K562 (cell line): ENCODE measurements at regions not wholly inside any gene's neighbourhood (a gene's known extent, or its start where the extent isn't known, plus 50 kb on each side); places are given as distances from the start of the nearest gene placed in this dataset.

Experiments used
- ATAC-seq: fragments of 200-7000 bp; cut with Tn5 transposase; 3 replicates; pipeline ENCODE4 v1.9.1; 2020; ENCODE audit warnings: moderate library complexity
- BruUV-seq: library from RNA; stranded (reverse); fragments of 400-500 nt; replicated peaks from 2 replicates; lab custom pipeline; 2021; lab: Mats Ljungman, UMichigan
- CTCF ChIA-PET: fragments of 300-600 bp; formaldehyde crosslinking; extraction: SDS; loops from one replicate; lab custom pipeline; 2021; ENCODE audit warnings: low intra/inter-chr PET ratio; lab: Yijun Ruan, JAX
- POLR2A ChIA-PET: fragments of 300-600, 350-650 bp; sonication (Branson Sonifier 250); formaldehyde crosslinking; extraction: SDS; loops from one replicate; lab custom pipeline; 2021; ENCODE audit warnings: antibody characterized with exemption, inconsistent platforms; lab: Yijun Ruan, JAX
- DNase-seq, 4 experiments: peaks; one replicate each; pipeline versions ENCODE4 v3.0.0 to v3.0.0-alpha.2; 2011 to 2018; ENCODE audit warnings: low spot score in 3 of 4, mixed read lengths in 3 of 4; ENCODE audit errors: extremely low read depth in 1 of 4
- FAIRE-seq: peaks from 2 replicates; lab custom pipeline; 2011; peaks lifted over from hg19 to GRCh38; lab: Jason Lieb, UNC
- H2AFZ ChIP-seq: 2 replicates; pipeline ENCODE4 v1.6.0; 2011; ENCODE audit warnings: low read depth, low read length, control low read depth, inconsistent platforms
- H3K27ac ChIP-seq: fragments of 200-600 bp; 3 replicates; pipeline ENCODE4 v1.8.0; 2011; ENCODE audit warnings: low read depth, mild to moderate bottlenecking, control low read depth, inconsistent platforms, low read length, moderate library complexity, mixed read lengths; ENCODE audit errors: extremely low read depth
- H3K27me3 ChIP-seq, 2 experiments: fragments of 300-600 bp in 1 of 2; 2 replicates in 1 of 2; 3 replicates in 1 of 2; pipeline versions ENCODE4 v1.6.0 to v1.8.0; 2011; ENCODE audit warnings: inconsistent platforms in 2 of 2, low read length in 2 of 2, mild to moderate bottlenecking in 1 of 2, mixed read lengths in 1 of 2, moderate library complexity in 1 of 2; ENCODE audit not compliant: control insufficient read depth in 2 of 2, insufficient read depth in 2 of 2
- H3K36me3 ChIP-seq: fragments of 300-600 bp; 3 replicates; pipeline ENCODE4 v1.8.0; 2011; ENCODE audit warnings: mild to moderate bottlenecking, low read length, inconsistent platforms; ENCODE audit not compliant: control insufficient read depth, insufficient read depth
- H3K4me1 ChIP-seq, 2 experiments: fragments of 200-600 bp in 1 of 2; replicated peaks in 1 of 2; 2 replicates in 1 of 2; 3 replicates in 1 of 2; pipeline versions ENCODE4 v1.5.1 to v1.8.0; 2011; ENCODE audit warnings: inconsistent platforms in 2 of 2, low read length in 2 of 2, mild to moderate bottlenecking in 1 of 2, mixed read lengths in 1 of 2, moderate library complexity in 1 of 2; ENCODE audit not compliant: control insufficient read depth in 2 of 2, insufficient read depth in 2 of 2
- H3K4me2 ChIP-seq: 2 replicates; pipeline ENCODE4 v1.6.1; 2011; ENCODE audit warnings: low read length, control low read depth, inconsistent platforms, mixed read lengths; ENCODE audit not compliant: insufficient read depth
- H3K4me3 ChIP-seq: fragments of 200-600 bp; sonication (generic), shearing (Covaris generic); 2 replicates; pipeline ENCODE4 v1.5.1; 2016; ENCODE audit warnings: control low read depth, inconsistent platforms
- H3K79me2 ChIP-seq: fragments of 200-600 bp; 3 replicates; pipeline ENCODE4 v1.8.0; 2011; ENCODE audit warnings: low read length, inconsistent platforms; ENCODE audit not compliant: control insufficient read depth, insufficient read depth
- H3K9ac ChIP-seq, 2 experiments: 2 replicates each; pipeline versions ENCODE4 v1.6.0 to v1.6.1; 2011; ENCODE audit warnings: low read depth in 2 of 2, low read length in 2 of 2, control low read depth in 1 of 2, inconsistent platforms in 1 of 2, mild to moderate bottlenecking in 1 of 2, mixed read lengths in 1 of 2; ENCODE audit not compliant: insufficient read depth in 1 of 2
- H3K9me1 ChIP-seq: one replicate; pipeline ENCODE4 v1.6.0; 2011; ENCODE audit warnings: inconsistent platforms, mild to moderate bottlenecking, low read length, moderate library complexity; ENCODE audit not compliant: control insufficient read depth, insufficient read depth
- H3K9me3 ChIP-seq: replicated peaks from 2 replicates; pipeline ENCODE4 v1.5.1; 2011; ENCODE audit warnings: low read depth, low read length, inconsistent platforms; ENCODE audit not compliant: control insufficient read depth, insufficient read depth
- H4K20me1 ChIP-seq: replicated peaks from 2 replicates; pipeline ENCODE4 v1.6.1; 2011; ENCODE audit warnings: low read length, inconsistent platforms, mixed read lengths; ENCODE audit not compliant: control insufficient read depth, insufficient read depth
- BRCA1 ChIP-seq, 2 experiments: fragments of 450-650 bp in 1 of 2; sonication (generic) in 1 of 2; formaldehyde crosslinking in 1 of 2; IDR thresholded peaks; 2 replicates each; pipeline versions ENCODE4 v1.5.0 to v1.6.1; 2017 to 2020; ENCODE audit warnings: mild to moderate bottlenecking in 1 of 2, missing genetic modification reagents in 1 of 2
- CBFA2T3 ChIP-seq: fragments of 450-650 bp; IDR thresholded peaks from 2 replicates; pipeline ENCODE4 v1.6.1; 2017
- CHD1 ChIP-seq: fragments of 200-600 bp; sonication (generic); IDR thresholded peaks from one replicate; pipeline ENCODE4 v1.6.1; 2012; ENCODE audit warnings: mild to moderate bottlenecking, moderate library complexity, low read length, inconsistent platforms
- PRMT5 ChIP-seq: sonication (generic); formaldehyde crosslinking; IDR thresholded peaks from 2 replicates; pipeline ENCODE4 v1.5.0; 2020; ENCODE audit warnings: missing genetic modification reagents
- RBM14 ChIP-seq: fragments of 200-400 bp; formaldehyde crosslinking; IDR thresholded peaks from 2 replicates; pipeline ENCODE4 v1.6.1; 2018; ENCODE audit warnings: low read depth, mild to moderate bottlenecking, low read length, moderate library complexity, borderline replicate concordance; ENCODE audit not compliant: insufficient read depth
- SIN3A ChIP-seq, 2 experiments: fragments of 150-350 bp in 1 of 2; IDR thresholded peaks; 2 replicates each; pipeline ENCODE4 v1.6.1; 2011 to 2016; ENCODE audit warnings: borderline replicate concordance in 2 of 2, low read depth in 2 of 2, low read length in 2 of 2, mild to moderate bottlenecking in 2 of 2, moderate library complexity in 2 of 2; ENCODE audit not compliant: control insufficient read depth in 1 of 2
- WGBS: fragments of 100-300 bp; shearing (Covaris generic); methylation state at CpG from one replicate; pipeline ENCODE4 v1.1.6; 2016; ENCODE audit warnings: low coverage, mixed read lengths; ENCODE audit not compliant: insufficient coverage; ENCODE audit errors: missing lambda C conversion rate; 5-methylcytosine and 5-hydroxymethylcytosine counted together
- in situ Hi-C: fragments of 300-500 bp; cut with MboI; formaldehyde crosslinking; loops from 4 replicates; pipeline ENCODE4 v1.15.0; 2018; ENCODE audit warnings: inconsistent platforms, mixed read lengths
- intact Hi-C: fragments of 100-400 bp; cut with micrococcal nuclease; formaldehyde crosslinking; loops from 2 replicates; pipeline ENCODE4 v1.14.2; 2022
- TF ChIP-seq, protein P1 (sequence below): fragments of 450-650 bp; IDR thresholded peaks from 2 replicates; pipeline ENCODE4 v1.6.1; 2018; ENCODE audit warnings: mild to moderate bottlenecking, low read depth; ENCODE audit not compliant: partially characterized antibody
- TF ChIP-seq, protein P2 (sequence below): conservative IDR thresholded peaks from 2 replicates; pipeline ENCODE4 v1.6.1; 2011; ENCODE audit warnings: low read depth, mild to moderate bottlenecking, low read length; ENCODE audit not compliant: control insufficient read depth
- TF ChIP-seq, protein P3 (sequence below): fragments of 450-650 bp; IDR thresholded peaks from 2 replicates; pipeline ENCODE4 v1.6.1; 2016; ENCODE audit warnings: missing biosample characterization, missing genetic modification characterization
- TF ChIP-seq, protein P4 (sequence below): fragments of 250-450 bp; sonication (Bioruptor Pico); IDR thresholded peaks from 2 replicates; pipeline ENCODE4 v1.4.0; 2020; ENCODE audit warnings: mild to moderate bottlenecking, moderate library complexity

DNA sequence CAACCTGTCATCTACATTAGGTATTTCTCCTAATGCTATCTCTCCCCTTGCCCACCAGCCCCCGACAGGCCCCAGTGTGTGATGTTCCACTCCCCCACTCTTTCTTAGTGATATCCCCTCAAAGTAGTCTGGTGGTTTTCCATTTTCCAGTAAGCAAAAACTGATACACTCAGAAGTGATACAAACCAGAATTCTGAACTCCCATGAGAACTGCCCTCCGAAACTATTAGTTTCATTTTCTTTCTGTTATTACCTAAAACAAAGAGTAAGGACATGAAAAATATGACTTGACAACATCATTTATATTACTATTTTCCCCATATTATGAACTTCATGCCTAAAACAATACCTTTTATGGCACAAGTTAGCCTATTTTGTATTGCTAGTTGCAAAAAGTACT is 175.0 kb downstream of the OTUD1 start:
- no peak for FAIRE-seq
- ATAC-seq: no peak
- ChIA-PET POLR2A (no interaction called here), CTCF (no interaction called here)
- TF ChIP-seq SIN3A (IDR thresholded peaks at IDR 0.05; ENCODE audit: borderline replicate concordance in 2 of 2, control insufficient read depth in 1 of 2, low read depth in 2 of 2, low read length in 2 of 2): no peak
- no TSS peak for BruUV-seq
- no peak overlapping the region for H3K4me2 ChIP-seq
- H3K79me2 ChIP-seq: no peaks in the 10 kb centered on the region
- H3K4me3 ChIP-seq: no peak overlapping the region
- H3K9ac ChIP-seq: no peak overlapping the region
- intact Hi-C loops (no loop called here), in situ Hi-C loops (no loop called here)
- no peaks in the 10 kb centered on the region for H3K9me3 ChIP-seq
- 12% methylated on average over 2 of the region's 2 CpGs for WGBS
- no peaks in the 10 kb centered on the region for H3K27me3 ChIP-seq
- no peaks in the 10 kb centered on the region for H3K9me1 ChIP-seq
- no peak overlapping the region for H3K27ac ChIP-seq
- H3K4me1 ChIP-seq: no peaks in the 10 kb centered on the region
- DNase-seq: no peak
- H4K20me1 ChIP-seq: no peaks in the 10 kb centered on the region
- H2AFZ ChIP-seq: no peak overlapping the region
- H3K36me3 ChIP-seq: no peaks in the 10 kb centered on the region

DNA sequence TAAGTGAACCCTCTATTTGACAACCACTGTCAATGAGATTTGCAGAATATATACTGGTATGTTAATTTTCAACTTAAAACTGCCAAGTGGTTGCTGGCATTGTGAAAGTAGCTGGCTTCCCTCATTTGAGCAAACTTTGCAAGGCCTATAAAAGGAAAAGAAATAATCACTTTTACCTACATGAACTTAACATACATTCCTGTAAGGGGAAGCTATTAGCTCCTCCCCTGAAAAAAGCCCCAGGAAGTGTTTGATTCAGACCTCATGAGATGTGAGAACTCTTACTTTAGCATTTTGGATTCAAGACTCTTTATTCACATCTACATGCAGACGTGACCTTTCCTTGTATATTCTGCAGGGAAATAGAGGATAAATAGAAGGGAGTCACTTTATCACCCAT is 175.6 kb downstream of the OTUD1 start:
- H3K4me2 ChIP-seq: no peak overlapping the region
- H3K27me3 ChIP-seq: no peaks in the 10 kb centered on the region
- FAIRE-seq (no peak), ATAC-seq (no peak), DNase-seq (no peak)
- H3K27ac ChIP-seq: no peak overlapping the region
- POLR2A ChIA-PET: no interaction called here
- BruUV-seq: no TSS peak
- no peaks in the 10 kb centered on the region for H3K4me1 ChIP-seq
- 0% methylated on average over 1 of the region's 1 CpG for WGBS
- no peaks in the 10 kb centered on the region for H3K9me1 ChIP-seq
- CTCF ChIA-PET: no interaction called here
- intact Hi-C loops (no loop called here), in situ Hi-C loops (no loop called here)
- no peak overlapping the region for H2AFZ ChIP-seq
- no peak overlapping the region for H3K9ac ChIP-seq
- no peaks in the 10 kb centered on the region for H4K20me1 ChIP-seq
- no peaks in the 10 kb centered on the region for H3K9me3 ChIP-seq
- H3K36me3 ChIP-seq: no peaks in the 10 kb centered on the region
- no peaks in the 10 kb centered on the region for H3K79me2 ChIP-seq
- no peak overlapping the region for H3K4me3 ChIP-seq
- TF ChIP-seq, protein P1, sequence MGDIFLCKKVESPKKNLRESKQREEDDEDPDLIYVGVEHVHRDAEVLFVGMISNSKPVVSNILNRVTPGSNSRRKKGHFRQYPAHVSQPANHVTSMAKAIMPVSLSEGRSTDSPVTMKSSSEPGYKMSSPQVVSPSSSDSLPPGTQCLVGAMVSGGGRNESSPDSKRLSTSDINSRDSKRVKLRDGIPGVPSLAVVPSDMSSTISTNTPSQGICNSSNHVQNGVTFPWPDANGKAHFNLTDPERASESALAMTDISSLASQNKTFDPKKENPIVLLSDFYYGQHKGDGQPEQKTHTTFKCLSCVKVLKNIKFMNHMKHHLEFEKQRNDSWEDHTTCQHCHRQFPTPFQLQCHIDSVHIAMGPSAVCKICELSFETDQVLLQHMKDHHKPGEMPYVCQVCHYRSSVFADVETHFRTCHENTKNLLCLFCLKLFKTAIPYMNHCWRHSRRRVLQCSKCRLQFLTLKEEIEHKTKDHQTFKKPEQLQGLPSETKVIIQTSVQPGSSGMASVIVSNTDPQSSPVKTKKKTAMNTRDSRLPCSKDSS: no peak
- no peak for TF ChIP-seq BRCA1 (IDR thresholded peaks at IDR 0.05)
- TF ChIP-seq BRCA1 (CRISPR knock-in tag; IDR thresholded peaks at IDR 0.05): no peak
- no peak for TF ChIP-seq CBFA2T3
- TF ChIP-seq CHD1: no peak
- TF ChIP-seq, protein P2, sequence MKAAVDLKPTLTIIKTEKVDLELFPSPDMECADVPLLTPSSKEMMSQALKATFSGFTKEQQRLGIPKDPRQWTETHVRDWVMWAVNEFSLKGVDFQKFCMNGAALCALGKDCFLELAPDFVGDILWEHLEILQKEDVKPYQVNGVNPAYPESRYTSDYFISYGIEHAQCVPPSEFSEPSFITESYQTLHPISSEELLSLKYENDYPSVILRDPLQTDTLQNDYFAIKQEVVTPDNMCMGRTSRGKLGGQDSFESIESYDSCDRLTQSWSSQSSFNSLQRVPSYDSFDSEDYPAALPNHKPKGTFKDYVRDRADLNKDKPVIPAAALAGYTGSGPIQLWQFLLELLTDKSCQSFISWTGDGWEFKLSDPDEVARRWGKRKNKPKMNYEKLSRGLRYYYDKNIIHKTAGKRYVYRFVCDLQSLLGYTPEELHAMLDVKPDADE: no peak
- no peak for TF ChIP-seq RBM14
- TF ChIP-seq, protein P3, sequence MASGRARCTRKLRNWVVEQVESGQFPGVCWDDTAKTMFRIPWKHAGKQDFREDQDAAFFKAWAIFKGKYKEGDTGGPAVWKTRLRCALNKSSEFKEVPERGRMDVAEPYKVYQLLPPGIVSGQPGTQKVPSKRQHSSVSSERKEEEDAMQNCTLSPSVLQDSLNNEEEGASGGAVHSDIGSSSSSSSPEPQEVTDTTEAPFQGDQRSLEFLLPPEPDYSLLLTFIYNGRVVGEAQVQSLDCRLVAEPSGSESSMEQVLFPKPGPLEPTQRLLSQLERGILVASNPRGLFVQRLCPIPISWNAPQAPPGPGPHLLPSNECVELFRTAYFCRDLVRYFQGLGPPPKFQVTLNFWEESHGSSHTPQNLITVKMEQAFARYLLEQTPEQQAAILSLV (tag): no peak
- TF ChIP-seq PRMT5 (CRISPR knock-in tag): no peak
- TF ChIP-seq, protein P4, sequence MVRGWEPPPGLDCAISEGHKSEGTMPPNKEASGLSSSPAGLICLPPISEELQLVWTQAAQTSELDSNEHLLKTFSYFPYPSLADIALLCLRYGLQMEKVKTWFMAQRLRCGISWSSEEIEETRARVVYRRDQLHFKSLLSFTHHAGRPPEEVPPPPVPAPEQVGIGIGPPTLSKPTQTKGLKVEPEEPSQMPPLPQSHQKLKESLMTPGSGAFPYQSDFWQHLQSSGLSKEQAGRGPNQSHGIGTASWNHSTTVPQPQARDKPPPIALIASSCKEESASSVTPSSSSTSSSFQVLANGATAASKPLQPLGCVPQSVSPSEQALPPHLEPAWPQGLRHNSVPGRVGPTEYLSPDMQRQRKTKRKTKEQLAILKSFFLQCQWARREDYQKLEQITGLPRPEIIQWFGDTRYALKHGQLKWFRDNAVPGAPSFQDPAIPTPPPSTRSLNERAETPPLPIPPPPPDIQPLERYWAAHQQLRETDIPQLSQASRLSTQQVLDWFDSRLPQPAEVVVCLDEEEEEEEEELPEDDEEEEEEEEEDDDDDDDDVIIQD (CRISPR knock-in tag): no peak
